ENCODE measurements at regions not wholly inside any gene's neighbourhood (a gene's known extent, or its start where the extent isn't known, plus 50 kb on each side); places are given as distances from the start of the nearest gene placed in this dataset.

- TF ChIP-seq EGR1 (IDR thresholded peaks at IDR 0.05): no peak
- TF ChIP-seq TEAD4 (IDR thresholded peaks at IDR 0.05): no peak
- no peak for TF ChIP-seq CEBPB (IDR thresholded peaks at IDR 0.05)
- no peak for TF ChIP-seq TCF12 (IDR thresholded peaks at IDR 0.05; ENCODE audit: low read depth)
- TF ChIP-seq CREB1 (IDR thresholded peaks at IDR 0.05; ENCODE audit: low read depth): no peak
- TF ChIP-seq NFIC (IDR thresholded peaks at IDR 0.05): no peak
- TF ChIP-seq USF1 (IDR thresholded peaks at IDR 0.05): no peak
- TF ChIP-seq RAD21 (IDR thresholded peaks at IDR 0.05; ENCODE audit: low read depth): no peak
- TF ChIP-seq TAF1 (IDR thresholded peaks at IDR 0.05; ENCODE audit: low read depth): no peak
- TF ChIP-seq, protein P1, sequence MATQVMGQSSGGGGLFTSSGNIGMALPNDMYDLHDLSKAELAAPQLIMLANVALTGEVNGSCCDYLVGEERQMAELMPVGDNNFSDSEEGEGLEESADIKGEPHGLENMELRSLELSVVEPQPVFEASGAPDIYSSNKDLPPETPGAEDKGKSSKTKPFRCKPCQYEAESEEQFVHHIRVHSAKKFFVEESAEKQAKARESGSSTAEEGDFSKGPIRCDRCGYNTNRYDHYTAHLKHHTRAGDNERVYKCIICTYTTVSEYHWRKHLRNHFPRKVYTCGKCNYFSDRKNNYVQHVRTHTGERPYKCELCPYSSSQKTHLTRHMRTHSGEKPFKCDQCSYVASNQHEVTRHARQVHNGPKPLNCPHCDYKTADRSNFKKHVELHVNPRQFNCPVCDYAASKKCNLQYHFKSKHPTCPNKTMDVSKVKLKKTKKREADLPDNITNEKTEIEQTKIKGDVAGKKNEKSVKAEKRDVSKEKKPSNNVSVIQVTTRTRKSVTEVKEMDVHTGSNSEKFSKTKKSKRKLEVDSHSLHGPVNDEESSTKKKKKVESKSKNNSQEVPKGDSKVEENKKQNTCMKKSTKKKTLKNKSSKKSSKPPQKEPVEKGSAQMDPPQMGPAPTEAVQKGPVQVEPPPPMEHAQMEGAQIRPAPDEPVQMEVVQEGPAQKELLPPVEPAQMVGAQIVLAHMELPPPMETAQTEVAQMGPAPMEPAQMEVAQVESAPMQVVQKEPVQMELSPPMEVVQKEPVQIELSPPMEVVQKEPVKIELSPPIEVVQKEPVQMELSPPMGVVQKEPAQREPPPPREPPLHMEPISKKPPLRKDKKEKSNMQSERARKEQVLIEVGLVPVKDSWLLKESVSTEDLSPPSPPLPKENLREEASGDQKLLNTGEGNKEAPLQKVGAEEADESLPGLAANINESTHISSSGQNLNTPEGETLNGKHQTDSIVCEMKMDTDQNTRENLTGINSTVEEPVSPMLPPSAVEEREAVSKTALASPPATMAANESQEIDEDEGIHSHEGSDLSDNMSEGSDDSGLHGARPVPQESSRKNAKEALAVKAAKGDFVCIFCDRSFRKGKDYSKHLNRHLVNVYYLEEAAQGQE (IDR thresholded peaks at IDR 0.05; ENCODE audit: low read depth): no peak
Measured at GRCh38 chr12:115439008-115439601, 755.1 kb upstream of the TBX3 start.

DNA sequence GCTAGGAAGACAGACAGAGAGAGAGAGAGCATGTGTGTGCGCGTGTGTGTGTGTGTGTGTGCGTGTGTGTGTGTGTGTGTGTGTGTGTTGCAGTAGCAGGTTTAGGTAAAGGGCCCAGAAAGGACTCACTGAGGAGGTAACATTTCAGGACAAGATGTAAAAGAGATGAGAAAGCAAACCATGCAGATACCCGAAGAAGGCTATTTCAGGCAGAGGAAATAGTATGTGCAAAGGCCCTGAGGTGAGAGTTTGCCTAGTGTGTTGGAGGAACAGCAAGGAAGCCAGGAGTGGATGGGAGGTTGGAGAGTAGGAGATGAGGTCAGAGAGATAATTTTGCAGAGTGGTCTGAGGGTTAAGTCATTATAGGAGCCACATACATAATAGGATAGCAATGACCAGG, 754.3 kb upstream of the TBX3 start:
- TF ChIP-seq, protein P1 (IDR thresholded peaks at IDR 0.05; ENCODE audit: low read depth): no peak

DNA sequence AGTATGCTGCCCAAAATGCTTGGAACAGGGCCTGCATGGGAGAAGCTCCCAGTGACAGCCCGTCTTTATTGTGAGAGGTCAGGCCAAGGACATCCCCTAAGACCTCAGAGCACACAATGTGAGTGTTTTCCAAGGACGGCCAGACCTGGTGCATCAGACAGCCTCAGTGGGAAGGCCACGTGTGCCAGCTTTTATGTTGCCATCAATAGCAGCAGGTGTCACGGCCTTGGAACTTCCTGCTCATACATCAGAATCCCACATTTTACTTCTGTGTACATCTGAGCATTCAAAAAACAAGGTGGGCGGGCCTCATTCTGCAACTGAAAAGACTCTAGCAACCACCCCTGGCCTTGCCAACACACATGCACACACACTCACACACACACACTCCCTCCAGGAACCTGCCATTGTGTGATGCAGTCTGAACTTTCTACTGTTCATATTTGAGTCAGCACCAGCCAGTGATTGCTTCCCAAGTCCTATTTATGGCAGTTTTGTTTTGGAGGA, 753.1 kb upstream of the TBX3 start:
- TF ChIP-seq ZBTB7A (IDR thresholded peaks at IDR 0.05; ENCODE audit: low read depth): no peak
- TF ChIP-seq NFIC (IDR thresholded peaks at IDR 0.05): no peak
- no peak for TF ChIP-seq RAD21 (IDR thresholded peaks at IDR 0.05; ENCODE audit: low read depth)
- TF ChIP-seq USF1 (IDR thresholded peaks at IDR 0.05): no peak
- no peak for TF ChIP-seq YY1 (IDR thresholded peaks at IDR 0.05; ENCODE audit: low read depth)
- TF ChIP-seq FOXM1 (IDR thresholded peaks at IDR 0.05; ENCODE audit: borderline replicate concordance, low read depth): no peak
- TF ChIP-seq TEAD4 (IDR thresholded peaks at IDR 0.05): no peak
- no peak for TF ChIP-seq CREB1 (IDR thresholded peaks at IDR 0.05; ENCODE audit: low read depth)
- no peak for TF ChIP-seq EP300 (IDR thresholded peaks at IDR 0.05; ENCODE audit: borderline replicate concordance)
- TF ChIP-seq MAX (IDR thresholded peaks at IDR 0.05): no peak
- no peak for TF ChIP-seq TCF12 (IDR thresholded peaks at IDR 0.05; ENCODE audit: low read depth)
- TF ChIP-seq CEBPB (IDR thresholded peaks at IDR 0.05): no peak
- TF ChIP-seq TAF1 (IDR thresholded peaks at IDR 0.05; ENCODE audit: low read depth): no peak

DNA sequence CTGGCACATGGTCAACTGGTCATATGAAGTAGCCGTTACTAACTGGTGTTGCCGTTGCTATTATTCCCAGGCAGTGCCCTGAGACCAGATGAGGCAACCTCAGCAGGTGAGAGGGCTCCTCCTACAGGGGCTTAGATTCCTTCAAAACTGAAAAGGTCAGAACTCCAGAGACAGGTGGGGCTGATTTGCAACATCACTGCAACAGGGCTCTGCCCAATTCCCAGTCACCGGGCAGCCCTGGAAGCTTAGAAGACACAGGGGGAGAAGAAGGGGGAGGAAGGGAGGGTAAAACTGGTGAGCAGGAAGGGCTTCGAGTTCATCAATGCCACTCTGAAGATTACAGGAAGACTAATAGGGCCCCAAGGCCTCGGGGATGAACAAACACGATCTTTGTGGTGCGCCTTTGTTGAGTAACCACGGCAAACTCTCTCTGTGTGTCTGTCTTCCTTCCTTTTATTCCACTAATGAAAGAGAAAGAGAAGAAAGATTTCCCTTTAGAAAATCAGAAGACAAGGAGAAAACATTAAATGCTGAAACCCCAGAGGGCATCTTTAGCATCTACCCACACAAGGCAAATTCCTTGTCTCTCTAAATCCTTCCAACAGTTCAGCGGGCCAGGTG, 749.1 kb upstream of the TBX3 start:
- TF ChIP-seq TCF12 (IDR thresholded peaks at IDR 0.05; ENCODE audit: low read depth) (no peak), YY1 (IDR thresholded peaks at IDR 0.05; ENCODE audit: low read depth) (no peak), FOXM1 (IDR thresholded peaks at IDR 0.05; ENCODE audit: borderline replicate concordance, low read depth) (no peak), NFIC (IDR thresholded peaks at IDR 0.05) (no peak), CEBPB (IDR thresholded peaks at IDR 0.05) (no peak), ZBTB7A (IDR thresholded peaks at IDR 0.05; ENCODE audit: low read depth) (no peak), EGR1 (IDR thresholded peaks at IDR 0.05) (no peak), MAX (IDR thresholded peaks at IDR 0.05) (no peak), TEAD4 (IDR thresholded peaks at IDR 0.05) (no peak), CREB1 (IDR thresholded peaks at IDR 0.05; ENCODE audit: low read depth) (no peak), EP300 (IDR thresholded peaks at IDR 0.05; ENCODE audit: borderline replicate concordance) (no peak), RAD21 (IDR thresholded peaks at IDR 0.05; ENCODE audit: low read depth) (no peak), TAF1 (IDR thresholded peaks at IDR 0.05; ENCODE audit: low read depth) (no peak), USF1 (IDR thresholded peaks at IDR 0.05) (no peak)
- TF ChIP-seq, protein P1 (IDR thresholded peaks at IDR 0.05; ENCODE audit: low read depth): no peak
